ENCODE measurements at regions not wholly inside any gene's neighbourhood (a gene's known extent, or its start where the extent isn't known, plus 50 kb on each side); places are given as distances from the start of the nearest gene placed in this dataset.

DNA sequence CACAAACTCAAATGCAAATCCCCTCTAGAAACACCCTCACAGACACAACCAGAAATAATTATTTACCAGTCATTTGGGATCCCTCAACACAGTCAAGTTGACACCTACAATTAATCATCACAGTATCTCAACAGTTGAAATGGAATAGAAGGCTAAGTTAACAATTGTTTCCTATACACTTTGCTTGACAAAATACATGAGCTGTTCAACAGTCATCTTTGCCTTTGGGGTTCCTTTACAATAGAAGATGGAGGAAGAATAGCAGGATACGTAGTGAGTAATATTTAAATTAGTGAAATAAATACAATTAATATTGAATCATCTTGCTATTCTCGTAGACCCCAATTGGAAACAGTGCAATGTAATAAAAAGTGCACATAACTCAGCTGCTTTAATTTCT, 487.3 kb upstream of the ADAMTS5 start:
- TF ChIP-seq, protein P1, sequence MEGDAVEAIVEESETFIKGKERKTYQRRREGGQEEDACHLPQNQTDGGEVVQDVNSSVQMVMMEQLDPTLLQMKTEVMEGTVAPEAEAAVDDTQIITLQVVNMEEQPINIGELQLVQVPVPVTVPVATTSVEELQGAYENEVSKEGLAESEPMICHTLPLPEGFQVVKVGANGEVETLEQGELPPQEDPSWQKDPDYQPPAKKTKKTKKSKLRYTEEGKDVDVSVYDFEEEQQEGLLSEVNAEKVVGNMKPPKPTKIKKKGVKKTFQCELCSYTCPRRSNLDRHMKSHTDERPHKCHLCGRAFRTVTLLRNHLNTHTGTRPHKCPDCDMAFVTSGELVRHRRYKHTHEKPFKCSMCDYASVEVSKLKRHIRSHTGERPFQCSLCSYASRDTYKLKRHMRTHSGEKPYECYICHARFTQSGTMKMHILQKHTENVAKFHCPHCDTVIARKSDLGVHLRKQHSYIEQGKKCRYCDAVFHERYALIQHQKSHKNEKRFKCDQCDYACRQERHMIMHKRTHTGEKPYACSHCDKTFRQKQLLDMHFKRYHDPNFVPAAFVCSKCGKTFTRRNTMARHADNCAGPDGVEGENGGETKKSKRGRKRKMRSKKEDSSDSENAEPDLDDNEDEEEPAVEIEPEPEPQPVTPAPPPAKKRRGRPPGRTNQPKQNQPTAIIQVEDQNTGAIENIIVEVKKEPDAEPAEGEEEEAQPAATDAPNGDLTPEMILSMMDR (IDR thresholded peaks at IDR 0.05) = no peak
- TF ChIP-seq POLR2A (IDR thresholded peaks at IDR 0.05) = no peak
